Kidney tubule cell (primary cell): ENCODE measurements at regions not wholly inside any gene's neighbourhood (a gene's known extent, or its start where the extent isn't known, plus 50 kb on each side); places are given as distances from the start of the nearest gene placed in this dataset.
"Not testable (repeated sequence)": the region's sequence is repeated elsewhere in the genome, so short reads cannot be mapped to it uniquely, and the experiment has no call there.

Experiments
- DNase-seq: peaks from one replicate; pipeline ENCODE4 v3.0.0-alpha.2; 2018; ENCODE audit warnings: low spot score

DNA sequence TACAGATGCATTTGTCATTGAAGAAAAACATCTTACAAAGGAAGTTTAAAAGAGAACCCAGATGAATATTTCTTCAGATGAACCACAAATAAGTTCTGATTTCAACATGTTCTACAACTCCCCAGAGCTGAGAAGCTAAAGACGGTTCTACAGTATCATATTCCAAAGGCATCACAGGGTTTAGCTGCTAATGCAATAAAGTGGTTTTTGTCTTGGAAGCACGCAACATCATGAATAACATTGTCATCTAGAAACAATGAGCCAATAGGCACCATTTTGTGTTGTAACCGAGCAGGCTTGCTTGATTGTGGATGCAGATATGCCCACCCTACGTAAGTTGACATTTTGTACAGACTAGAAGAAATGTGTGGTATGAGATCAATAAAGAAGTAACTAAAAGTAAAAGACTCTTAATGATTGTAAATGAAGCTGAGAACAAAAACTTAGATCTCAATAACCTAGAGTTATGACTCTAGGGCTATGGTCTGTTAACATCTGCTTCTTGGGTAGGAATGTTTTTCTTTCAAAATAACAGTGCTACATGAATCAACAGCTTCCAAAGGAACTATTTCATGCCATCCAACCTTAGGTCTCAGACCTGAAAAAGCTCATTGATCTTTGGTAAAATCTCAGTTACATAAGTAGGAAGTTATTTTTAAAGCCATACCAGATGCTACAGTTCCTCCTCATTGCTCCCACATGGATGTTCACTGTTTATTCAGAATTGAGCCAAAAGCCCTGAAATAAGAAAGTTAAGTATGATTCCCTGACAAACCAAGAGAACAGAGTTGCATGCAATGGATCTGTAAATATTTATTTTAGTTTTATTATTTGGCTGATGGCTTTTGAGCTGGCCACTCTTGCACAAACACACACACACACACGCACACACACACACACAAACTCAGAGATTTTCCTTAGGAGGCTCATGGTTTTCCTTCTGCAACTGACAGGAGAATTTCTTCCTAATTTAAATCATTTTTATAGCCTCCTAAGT is 118.7 kb upstream of the SLCO6A1 start:
- DNase-seq: no peak

DNA sequence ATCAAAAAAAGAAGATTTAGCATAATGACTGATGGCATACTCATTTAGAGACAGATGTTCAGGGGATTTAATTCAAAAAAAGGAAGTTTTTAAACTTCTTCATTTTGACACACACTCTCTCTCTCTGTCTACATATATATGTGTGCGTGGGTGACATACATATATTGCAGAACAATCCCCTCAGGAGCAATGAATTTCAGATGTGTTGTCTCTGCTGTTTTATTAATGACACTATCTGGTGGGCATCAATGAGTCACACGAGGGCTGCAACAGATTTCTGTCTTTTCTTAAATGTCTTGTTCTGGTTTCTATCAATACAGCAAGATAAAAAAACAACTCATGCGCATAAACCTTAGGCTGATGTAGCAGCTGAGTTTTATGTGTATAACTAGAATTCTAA is 123.5 kb upstream of the SLCO6A1 start:
- no peak for DNase-seq

DNA sequence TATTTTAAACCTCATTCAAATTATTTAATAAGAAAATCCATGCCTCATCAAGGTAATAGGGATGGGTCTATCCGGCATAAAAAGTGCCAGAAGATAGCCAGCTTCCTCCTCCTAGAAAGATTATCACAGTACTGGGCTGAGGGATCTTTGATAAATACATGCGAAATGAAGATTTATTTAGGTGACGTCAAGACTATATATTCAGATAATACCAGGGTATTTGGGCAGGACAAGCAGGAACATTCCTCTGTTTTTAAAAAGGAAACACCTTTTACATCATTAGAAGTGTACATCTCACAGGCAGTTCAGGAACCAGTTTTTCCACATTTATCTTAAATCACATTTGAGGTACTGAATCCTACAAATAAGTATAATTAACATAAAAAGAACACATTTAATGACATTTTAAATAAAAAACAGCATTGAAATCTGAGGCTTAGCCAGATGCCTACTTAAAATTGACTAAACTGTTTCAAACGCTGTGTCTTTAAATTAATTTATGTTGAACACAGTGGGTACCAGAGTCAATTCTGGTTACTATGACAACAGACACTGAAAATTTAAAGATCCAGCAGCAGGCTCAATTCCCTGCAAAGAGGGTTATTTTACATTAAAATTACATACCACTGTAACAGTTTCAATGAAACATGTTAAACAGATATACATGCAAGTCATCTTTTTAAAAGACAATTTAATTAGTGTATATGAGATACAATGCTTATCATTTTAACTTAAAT is 124.7 kb upstream of the SLCO6A1 start:
- no peak for DNase-seq

DNA sequence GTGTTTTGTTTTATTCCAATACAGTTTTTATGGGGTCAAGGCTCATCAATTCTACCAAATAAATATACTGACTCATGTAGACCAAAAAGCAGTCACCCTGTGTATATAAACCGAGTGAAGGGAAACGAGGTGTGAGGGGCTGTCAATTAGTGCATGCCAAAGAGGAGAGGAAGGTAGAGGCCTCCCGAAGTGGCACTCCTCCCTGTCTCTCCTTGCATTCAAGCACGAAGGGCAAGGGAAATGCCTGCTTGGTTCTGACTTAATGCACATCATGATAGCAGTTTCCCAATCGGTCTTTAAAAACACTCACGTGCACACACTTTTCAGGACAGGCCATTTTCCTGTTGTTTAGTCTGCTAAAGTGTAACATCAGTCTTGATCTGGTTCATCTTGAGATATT is 125.6 kb upstream of the SLCO6A1 start:
- DNase-seq: peak; percentile 18

DNA sequence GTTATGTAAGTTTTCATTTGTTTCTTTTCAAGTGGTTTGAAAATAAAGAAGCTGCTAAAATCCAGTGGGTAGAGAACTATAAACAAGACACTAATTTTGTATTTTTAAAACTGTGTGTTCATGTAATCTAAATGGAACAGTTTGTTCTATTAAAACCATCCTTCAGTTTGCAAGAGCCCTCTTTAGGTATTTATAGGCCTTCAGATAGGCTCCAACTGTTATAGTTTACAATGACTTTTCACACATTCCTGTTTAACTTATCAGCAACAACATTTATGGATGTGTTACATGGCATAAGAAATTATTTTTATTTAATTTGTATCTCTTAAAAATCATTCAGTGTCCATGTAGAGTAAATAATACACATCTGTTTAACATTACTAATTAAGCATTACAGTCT is 126.7 kb upstream of the SLCO6A1 start:
- no peak for DNase-seq

DNA sequence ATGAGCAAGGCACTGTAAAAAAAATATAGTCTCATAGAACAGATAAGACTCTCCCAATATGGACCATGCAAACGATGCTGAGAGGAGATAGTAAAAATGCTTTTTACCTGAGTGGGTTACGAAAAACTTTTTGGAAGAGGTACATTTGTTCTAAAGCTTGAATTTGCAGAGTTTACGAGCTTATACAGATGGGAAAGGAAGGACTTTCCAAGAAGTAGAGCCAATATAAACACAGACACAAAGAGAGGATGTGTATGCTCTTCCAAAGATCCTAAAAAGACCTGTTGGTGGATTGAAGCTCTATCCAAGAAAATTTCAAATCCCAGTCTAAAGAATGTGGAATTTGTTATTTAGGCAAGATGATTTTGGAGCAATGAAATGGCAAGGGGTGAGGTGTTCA is 127.1 kb upstream of the SLCO6A1 start:
- DNase-seq: no peak

DNA sequence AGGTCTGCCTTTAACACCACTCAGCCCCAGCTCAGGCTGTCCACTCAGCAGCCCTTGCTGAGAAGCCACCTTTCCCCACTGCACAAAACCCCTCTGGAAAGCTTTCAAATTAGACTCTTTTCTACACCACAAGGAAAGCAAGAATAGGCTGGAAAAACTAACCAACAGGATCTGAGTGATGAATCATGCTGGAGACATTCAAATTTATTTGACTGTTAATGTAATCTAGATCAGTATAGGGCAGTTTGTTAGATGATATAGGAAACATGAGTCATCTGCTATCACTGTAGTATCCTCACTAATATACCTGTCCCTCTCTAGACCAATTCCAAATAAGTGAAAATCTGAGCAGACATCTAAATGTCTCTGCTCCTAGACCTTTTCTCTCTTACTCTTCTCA is 127.8 kb upstream of the PAM start:
- peak; percentile 41 for DNase-seq

DNA sequence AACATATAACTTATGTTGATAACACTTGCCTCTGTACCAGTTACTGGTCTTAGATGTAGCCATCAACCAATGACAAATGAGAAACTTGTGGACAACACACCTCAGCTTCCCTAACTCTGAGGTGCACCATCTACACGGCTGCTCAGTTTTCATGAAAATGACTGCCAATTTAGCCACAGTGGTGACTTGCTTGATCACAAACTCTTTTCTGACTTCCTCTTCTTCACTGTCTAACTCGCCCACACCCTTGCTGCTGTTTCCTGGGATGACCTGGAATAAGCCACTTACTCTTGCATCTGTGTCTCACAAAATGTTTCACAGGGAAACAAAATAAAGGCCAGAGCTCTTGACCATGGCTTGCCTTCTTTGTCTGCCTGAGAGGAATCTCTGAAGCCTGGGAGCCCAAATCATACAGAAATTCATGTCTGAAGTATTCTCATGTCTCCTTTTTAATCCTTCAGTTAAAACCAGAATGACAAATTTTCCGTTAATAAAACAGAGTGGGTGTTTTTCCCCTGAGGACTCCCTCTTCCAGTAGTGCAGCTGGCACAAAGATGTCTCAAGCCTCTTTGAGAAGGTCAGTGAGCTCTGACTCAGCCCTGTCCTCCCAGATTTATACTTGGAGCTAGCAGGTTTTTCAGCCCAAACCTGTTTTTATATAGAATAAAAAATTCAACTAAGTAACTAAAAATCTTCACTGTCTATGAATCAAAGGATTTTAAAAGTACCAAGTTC is 126.5 kb upstream of the PAM start:
- DNase-seq: peak; percentile 15

DNA sequence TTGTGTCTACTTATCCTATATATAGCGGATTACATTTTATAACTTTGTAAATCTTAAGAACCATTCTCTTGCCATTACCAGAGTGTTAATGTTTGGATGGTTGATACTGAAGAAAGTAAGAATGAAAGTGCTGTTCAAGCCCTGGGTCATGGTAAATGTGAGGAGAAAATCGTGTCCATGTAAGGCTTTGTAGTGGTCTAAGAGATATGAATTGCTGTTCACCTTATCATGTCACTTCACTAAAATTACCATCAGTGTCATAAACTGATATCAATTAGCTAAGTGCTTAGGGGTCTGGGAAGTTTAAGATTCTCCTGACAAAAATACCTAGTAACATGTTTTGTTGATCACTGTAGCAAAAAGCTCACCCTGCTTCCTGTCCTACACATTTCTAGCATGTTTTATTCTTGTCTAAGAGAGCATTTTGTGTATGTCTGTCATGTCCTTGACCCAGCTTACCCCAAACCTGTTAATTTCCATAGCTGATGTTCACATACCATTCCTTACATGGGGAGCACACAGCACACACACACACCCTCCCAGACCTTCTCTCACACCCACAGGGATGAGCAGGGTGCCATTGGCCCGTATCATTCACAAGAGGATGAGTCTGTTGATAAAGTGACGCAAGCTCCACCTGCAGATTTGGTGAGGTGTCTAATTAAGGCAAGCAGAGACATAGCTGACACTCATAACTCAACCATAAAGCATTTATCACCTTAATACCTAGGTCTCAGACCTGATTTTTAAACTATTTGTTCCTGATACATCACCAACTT is 125.1 kb upstream of the PAM start:
- DNase-seq: no peak

DNA sequence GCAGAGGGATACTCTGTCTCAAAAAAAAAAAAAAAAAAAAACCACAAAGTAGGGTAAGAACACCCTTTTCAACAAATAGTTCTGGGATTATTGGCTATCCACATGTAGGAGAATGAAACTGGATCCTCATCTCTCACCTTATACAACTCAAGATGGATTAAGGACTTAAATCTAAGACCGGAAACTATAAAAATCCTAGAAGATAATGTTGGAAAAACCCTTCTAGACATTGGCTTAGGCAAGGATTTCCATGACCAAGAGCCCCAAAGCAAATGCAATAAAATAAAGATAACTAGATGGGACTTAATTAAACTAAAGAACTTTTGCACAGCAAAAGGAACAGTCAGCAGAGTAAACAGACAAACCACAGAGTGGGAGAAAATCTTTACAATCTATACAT is 119.7 kb upstream of the PAM start:
- not testable (repeated sequence) for DNase-seq

DNA sequence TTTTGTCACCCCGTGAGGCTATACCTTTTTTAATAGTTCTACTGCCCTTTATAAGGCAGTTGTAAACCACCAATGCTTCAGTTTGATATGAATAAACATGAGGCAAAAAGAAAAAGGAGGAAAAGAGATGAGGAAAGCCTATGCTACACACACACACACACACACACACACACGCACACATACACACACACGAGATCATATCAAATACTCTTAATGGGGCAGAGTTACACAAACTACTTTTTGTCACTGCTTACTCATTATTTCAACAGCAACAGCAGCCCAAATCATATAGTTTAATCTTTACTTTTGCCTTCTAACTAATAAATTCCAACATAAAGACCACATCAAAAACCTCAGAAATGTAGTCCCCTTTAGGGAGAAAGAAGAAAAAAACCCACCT is 116.8 kb upstream of the PAM start:
- DNase-seq: no peak

DNA sequence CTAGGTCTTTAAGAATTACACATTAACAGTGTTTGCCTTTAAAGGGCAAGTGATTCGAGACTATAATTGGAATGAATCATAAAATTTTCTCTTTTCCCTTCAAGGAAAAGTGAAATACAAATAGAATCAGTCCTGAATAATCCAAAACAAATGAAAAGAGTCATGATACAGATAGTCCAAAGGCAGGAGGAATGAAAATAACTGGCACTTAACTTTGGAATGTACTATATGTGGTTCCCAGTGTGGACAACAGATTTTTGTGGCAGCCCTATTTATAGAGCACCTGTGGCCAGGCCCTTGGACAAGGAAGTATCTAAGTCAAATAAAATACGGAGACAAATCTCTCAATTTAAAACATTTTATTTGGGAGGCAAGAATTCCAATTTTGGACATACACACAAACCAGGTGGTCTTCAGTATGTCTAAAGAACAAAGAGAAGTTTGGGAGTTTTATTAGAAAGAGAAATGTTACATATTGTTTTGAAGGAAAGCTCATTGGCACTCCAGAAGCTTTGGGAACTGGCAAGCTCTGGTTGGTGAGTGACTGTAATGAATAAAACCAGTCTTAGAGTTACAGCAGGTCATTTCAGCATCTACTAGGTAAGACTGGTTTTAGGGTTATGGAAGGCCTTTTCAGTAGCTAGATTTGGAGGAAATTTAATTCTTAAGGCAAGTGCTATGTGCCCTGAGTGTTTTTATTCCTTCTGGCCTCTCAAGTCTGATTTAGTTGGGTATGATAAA is 116.0 kb upstream of the PAM start:
- peak; percentile 51 for DNase-seq

DNA sequence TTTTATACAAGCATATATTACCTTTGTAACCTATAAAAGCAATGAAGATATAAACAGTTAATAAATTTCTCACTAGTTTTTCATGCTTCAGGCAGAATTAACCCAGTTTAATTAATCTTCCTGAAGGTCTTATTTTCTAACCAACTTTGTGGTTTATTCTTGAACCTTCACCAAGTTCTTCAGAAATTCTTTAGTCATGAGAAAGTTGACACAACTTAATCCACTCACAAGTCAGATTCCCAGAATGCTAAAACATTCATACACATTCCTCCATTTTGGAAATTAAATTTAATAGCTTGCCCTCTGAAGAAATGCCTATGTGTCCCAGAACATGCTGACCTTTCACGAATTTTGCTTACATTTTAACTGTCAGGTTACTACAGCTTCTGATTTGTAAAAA is 105.4 kb upstream of the PAM start:
- no peak for DNase-seq

DNA sequence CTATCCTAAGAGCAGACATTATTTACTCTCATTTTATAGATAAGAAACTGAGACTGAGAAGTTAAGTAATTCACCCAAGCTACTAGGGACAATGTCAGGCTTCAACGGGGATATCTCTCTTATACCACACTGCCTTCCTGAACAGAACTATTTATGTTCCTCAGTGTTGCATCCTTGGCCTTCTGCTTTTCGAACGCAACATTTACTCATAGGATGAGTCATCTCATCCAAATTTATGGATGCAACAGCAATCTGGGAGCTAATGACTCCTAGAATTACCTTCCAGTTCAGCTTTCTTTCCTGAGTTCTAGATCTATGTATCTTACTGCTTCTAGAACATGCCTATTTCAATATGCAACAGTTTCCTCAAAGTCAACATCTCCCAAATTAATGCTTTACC is 103.6 kb upstream of the PAM start:
- DNase-seq: no peak

DNA sequence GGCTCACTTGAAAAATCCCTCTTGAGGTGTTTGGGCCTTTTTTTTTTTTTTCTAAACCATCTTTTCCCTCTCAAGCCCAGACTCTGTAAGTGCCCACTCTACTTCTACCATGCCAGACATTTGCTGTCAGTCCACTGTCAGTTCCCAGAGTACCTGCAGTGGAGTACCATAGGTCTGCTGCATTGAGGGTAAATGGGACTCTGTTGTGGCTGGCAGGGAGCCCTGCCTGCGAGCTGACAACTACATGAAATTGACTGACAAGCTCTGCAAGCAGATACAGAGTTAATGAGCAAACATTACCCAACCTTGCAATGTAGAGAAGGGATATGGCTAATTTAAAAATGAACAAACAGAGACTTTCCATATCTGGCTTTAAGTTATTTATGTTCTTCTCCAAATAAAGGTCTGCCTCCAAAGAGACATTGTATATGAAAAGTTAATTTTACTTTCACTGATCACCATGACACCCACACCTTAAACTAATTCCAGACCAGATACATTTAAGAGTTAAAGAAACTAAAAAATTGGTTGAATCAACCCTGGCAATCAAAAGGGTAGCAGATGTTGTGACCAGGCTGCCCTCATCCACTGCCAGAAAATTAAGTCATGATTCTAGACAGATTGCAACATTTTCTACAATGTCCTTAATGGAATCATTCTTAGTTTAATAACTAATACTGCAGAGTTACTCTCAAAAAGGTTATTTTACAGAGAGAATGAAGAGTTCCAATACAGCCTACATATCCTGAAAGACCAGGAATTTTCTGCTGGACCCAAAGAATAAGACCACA is 100.4 kb upstream of the PAM start:
- DNase-seq: no peak

DNA sequence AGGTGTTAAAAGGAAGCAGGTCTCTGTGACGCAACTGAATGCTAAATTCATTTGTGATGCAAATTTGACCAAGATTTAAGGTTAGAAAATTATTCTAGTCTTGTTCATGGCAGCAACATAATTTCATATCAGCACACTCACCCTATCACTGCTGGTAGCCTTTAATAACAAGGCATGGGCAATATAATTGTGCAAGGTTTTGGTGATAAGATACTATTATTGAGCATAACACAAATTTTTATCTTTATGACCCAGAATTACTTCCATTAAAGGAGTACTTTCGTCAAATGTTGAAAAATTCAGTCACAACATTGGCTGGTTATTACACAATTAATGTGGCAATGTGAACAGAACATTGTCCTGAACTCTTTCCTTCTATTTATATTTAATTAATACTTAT is 96.0 kb upstream of the PAM start:
- DNase-seq: no peak

DNA sequence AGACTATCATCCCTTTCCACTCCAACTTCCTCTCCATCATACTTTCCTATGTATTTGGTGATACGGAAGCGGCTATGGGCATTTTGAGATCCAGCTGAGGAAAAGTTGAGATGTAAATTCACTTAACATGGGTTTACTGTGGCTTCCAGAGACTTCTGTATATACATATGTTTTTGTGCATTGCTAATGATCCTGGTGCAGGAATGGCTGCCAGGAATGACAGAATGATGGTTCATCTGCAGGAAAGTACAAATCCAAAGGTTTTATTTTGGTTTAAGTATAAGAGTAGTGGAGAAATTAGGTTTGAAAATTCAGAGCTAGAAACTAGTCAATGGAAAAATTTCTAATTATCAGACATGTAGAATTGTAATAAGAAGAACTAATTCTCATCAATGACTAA is 95.0 kb upstream of the PAM start:
- DNase-seq: no peak

DNA sequence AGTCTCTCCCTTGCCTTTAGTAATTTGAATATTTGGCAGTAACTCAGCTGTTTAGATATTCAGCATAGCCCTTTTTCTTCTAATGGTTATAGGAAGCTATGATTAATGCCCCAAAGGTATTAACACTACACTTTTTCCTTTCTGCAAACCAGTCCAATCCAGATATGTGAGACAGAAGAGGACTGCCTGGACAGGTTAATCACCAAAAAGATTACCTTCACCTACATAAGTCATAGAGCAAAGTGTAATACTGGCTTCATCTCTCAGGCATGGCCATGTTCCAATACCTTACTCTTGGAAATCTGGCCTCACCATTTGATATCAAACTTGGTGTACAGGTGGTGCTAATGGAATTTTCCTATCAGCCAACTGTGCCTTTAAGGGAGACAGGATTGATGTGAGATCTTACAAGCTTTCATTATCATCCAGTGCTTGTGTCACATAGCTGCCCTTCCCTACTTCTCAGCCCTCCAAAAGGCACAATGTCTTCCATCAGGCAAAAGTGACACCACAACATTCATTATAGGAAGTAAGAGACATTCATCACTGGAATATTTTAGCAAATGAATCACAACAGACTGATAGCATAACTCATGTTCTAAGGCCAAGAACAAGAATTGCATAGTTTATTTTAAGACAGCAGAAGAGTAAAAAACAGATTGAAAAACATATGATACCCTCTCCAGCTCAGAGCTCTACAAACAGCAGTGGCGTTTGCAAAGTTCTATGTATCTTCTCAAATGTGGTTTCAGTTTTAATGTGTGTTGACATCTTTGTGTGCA is 91.2 kb upstream of the PAM start:
- DNase-seq: peak; percentile 55

DNA sequence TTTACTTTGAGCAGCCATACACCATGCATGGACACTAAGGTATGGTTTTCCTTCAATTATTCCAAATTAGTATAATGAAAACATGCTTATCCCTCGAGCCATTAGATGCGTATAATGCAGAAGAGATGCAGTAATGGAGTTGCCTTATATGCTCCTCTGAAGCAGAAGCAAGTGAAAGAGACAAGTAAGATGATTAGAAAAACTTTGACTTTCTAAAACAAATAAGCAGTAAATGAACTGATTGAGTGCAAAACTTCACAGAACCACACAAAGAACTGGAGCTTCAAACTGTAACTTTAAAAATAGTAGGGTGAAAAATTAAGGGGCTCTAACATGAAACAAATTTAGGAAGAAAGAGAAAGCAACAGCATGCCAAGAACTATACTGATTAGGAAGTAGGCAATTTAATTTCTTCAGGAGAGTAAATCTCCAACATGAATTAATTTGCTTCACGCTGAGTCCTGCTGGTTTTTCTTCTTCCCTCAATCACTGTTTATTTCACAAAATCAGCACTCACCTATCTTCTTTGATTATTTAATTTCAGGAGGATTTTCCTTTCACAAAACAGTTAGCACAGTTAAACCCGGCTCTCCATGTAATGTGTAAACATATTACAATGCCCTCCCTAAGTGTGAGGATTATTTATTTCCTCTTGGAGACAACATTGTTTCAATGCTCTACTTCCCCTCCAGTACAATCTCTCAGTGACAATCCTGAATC is 90.3 kb upstream of the PAM start:
- no peak for DNase-seq
